GM13977 (cell line): ENCODE measurements at regions not wholly inside any gene's neighbourhood (a gene's known extent, or its start where the extent isn't known, plus 50 kb on each side); places are given as distances from the start of the nearest gene placed in this dataset.

Experiments
- DNase-seq: peaks from one replicate; pipeline ENCODE4 v3.0.0; 2012; ENCODE audit warnings: low spot score
- CTCF ChIP-seq: IDR thresholded peaks from 2 replicates; pipeline ENCODE4 v1.5.1; 2012; ENCODE audit warnings: mild to moderate bottlenecking, control low read depth; ENCODE audit not compliant: insufficient read depth; ENCODE audit errors: extremely low read depth, missing control alignments
- in situ Hi-C: fragments of 300-500 bp; cut with MboI; formaldehyde crosslinking; loops from one replicate; pipeline ENCODE4 v1.12.0; 2022; ENCODE audit warnings: low sequenced_read_pairs, low pct_unique_long_range_greater_than_20kb, mixed read lengths, inconsistent platforms; ENCODE audit not compliant: unreplicated experiment

- in situ Hi-C loops = no loop called here
- DNase-seq = no peak
- TF ChIP-seq CTCF = no peak
These were observed 118.6 kb upstream of the PTPN1 start for GRCh38 chr20:50391444-50392137.

- no peak for TF ChIP-seq CTCF
- no peak for DNase-seq
- in situ Hi-C loops = no loop called here
These were observed 117.9 kb upstream of the PTPN1 start for GRCh38 chr20:50392138-50392866.

GRCh38 chr20:50393242-50393641, 116.9 kb upstream of the PTPN1 start:
- in situ Hi-C loops = no loop called here
- TF ChIP-seq CTCF = no peak
- no peak for DNase-seq

GRCh38 chr20:50393990-50394561, 116.1 kb upstream of the PTPN1 start:
- DNase-seq = no peak
- no peak for TF ChIP-seq CTCF
- in situ Hi-C loops = no loop called here

- no peak for DNase-seq
- TF ChIP-seq CTCF = no peak
- in situ Hi-C loops = no loop called here
These were observed 115.6 kb upstream of the PTPN1 start for GRCh38 chr20:50394569-50394968.

- in situ Hi-C loops = no loop called here
- TF ChIP-seq CTCF = no peak
- DNase-seq = no peak
These were observed 114.9 kb upstream of the PTPN1 start for GRCh38 chr20:50395251-50395729.
